Astrocyte (in vitro differentiated cells and primary cell): ENCODE measurements at regions not wholly inside any gene's neighbourhood (a gene's known extent, or its start where the extent isn't known, plus 50 kb on each side); places are given as distances from the start of the nearest gene placed in this dataset.

Source experiments
- CTCF ChIP-seq: IDR thresholded peaks from 2 replicates; pipeline ENCODE4 v1.5.1; 2011; ENCODE audit warnings: low read depth, mild to moderate bottlenecking, inconsistent platforms, low read length, moderate library complexity; ENCODE audit not compliant: insufficient read depth
- EZH2 ChIP-seq: IDR thresholded peaks from 2 replicates; pipeline ENCODE4 v1.6.1; 2012; ENCODE audit warnings: mild to moderate bottlenecking, low read length, inconsistent platforms; ENCODE audit not compliant: insufficient read depth

DNA sequence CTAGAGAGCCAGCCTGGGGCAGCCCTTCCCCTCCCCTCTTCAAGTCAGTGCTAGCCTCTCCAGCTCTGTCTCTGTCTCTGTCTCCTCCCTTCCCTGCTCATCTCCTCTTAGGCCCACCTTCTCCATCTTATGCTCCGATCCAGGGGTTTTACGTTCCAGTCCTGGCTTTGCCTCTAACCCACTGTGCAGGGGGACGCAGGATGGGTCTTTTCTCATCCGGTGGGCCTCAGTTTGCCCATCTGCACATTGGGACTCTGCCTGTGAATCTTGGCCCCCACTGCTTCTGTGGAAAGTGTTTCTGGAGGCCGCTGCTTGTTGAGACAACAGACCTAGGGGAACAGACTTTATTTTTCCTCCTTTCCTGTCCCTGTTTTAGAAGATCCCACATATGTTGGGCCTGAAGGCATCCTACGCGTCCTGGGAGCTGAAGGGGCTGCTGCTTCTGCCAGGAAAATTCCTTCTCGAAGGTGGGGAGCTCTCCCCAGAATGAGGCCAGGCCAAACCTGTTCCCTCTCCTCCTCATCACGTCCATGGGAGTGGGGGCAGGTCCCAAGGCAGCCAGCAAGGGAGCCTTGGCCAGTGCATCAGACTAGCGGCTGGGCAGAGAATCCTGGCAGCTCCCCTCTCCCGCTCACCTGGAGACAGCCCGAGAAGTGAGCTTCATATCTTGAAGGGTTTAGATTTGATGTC is 99.5 kb upstream of the CSF3R start:
- TF ChIP-seq CTCF (no peak), EZH2 (no peak)
